ENCODE measurements at regions not wholly inside any gene's neighbourhood (a gene's known extent, or its start where the extent isn't known, plus 50 kb on each side); places are given as distances from the start of the nearest gene placed in this dataset.
A peak's percentile ranks its signal among the peaks of the same experiment; 100 is the strongest.
"Not testable (repeated sequence)": the region's sequence is repeated elsewhere in the genome, so short reads cannot be mapped to it uniquely, and the experiment has no call there.

- DNase-seq (ENCODE audit: low spot score), result no peak
These were observed 200.7 kb downstream of the IPMK start for GRCh38 chr10:58066979-58067378.

- DNase-seq (ENCODE audit: low spot score), result no peak
These were observed 201.6 kb downstream of the IPMK start for GRCh38 chr10:58066126-58066525.

- DNase-seq (ENCODE audit: low spot score), result no peak
These were observed 202.2 kb downstream of the IPMK start for GRCh38 chr10:58065529-58065815.

- DNase-seq (ENCODE audit: low spot score), result peak; percentile 62
These were observed 202.8 kb downstream of the IPMK start for GRCh38 chr10:58064714-58065528.

GRCh38 chr10:58063861-58064480 is 203.7 kb downstream of the IPMK start:
- DNase-seq (ENCODE audit: low spot score), result no peak

- DNase-seq (ENCODE audit: low spot score), result not testable (repeated sequence)
These were observed 209.0 kb downstream of the IPMK start for GRCh38 chr10:58058683-58059082.

- no peak for DNase-seq (ENCODE audit: low spot score)
These were observed 212.8 kb downstream of the IPMK start for GRCh38 chr10:58054881-58055280.

GRCh38 chr10:58052772-58053171 is 214.9 kb downstream of the IPMK start:
- DNase-seq (ENCODE audit: low spot score), result no peak

GRCh38 chr10:58050575-58050974 is 217.1 kb downstream of the IPMK start:
- no peak for DNase-seq (ENCODE audit: low spot score)

- DNase-seq (ENCODE audit: low spot score), result no peak
These were observed 218.8 kb downstream of the IPMK start for GRCh38 chr10:58048936-58049335.

GRCh38 chr10:58044072-58044471 is 223.6 kb downstream of the IPMK start:
- DNase-seq (ENCODE audit: low spot score), result peak; percentile 80

GRCh38 chr10:58041901-58042300 is 225.8 kb downstream of the IPMK start:
- no peak for DNase-seq (ENCODE audit: low spot score)

- DNase-seq (ENCODE audit: low spot score), result no peak
These were observed 237.5 kb downstream of the IPMK start for GRCh38 chr10:58030208-58030607.

GRCh38 chr10:58028597-58029366 is 238.9 kb downstream of the IPMK start:
- DNase-seq (ENCODE audit: low spot score), result peak; percentile 88

- DNase-seq (ENCODE audit: low spot score), result peak; percentile 12
These were observed 240.3 kb downstream of the IPMK start for GRCh38 chr10:58027426-58027825.

- no peak for DNase-seq (ENCODE audit: low spot score)
These were observed 241.7 kb downstream of the IPMK start for GRCh38 chr10:58026036-58026435.

GRCh38 chr10:58023341-58024073 is 244.2 kb downstream of the IPMK start:
- DNase-seq (ENCODE audit: low spot score), result peak; percentile 72

- no peak for DNase-seq (ENCODE audit: low spot score)
These were observed 247.7 kb downstream of the IPMK start for GRCh38 chr10:58019863-58020537.

GRCh38 chr10:58017719-58018367 is 249.9 kb downstream of the IPMK start:
- DNase-seq (ENCODE audit: low spot score), result peak; percentile 70

GRCh38 chr10:58016614-58017013 is 251.1 kb downstream of the IPMK start:
- DNase-seq (ENCODE audit: low spot score), result no peak

- no peak for DNase-seq (ENCODE audit: low spot score)
These were observed 253.3 kb downstream of the IPMK start for GRCh38 chr10:58014436-58014835.
